ENCODE measurements at regions not wholly inside any gene's neighbourhood (a gene's known extent, or its start where the extent isn't known, plus 50 kb on each side); places are given as distances from the start of the nearest gene placed in this dataset.

GRCh38 chr11:76724171-76724768 is 53.7 kb upstream of the LRRC32 start:
- Histone ChIP-seq H3K4me2 (ENCODE audit: low read depth, low read length) (no peak overlapping the region), H2AFZ (ENCODE audit: low read length) (no peak overlapping the region), H3K36me3 (replicated peaks; ENCODE audit: insufficient read depth, low read length) (no peaks in the 10 kb centered on the region), H4K20me1 (ENCODE audit: insufficient read depth, low read length) (no peaks in the 10 kb centered on the region), H3K9ac (ENCODE audit: low read length) (no peak overlapping the region), H3K4me1 (ENCODE audit: low read length) (no peaks in the 10 kb centered on the region), H3K9me3 (replicated peaks; ENCODE audit: insufficient read depth, low read length) (no peaks in the 10 kb centered on the region), H3K4me3 (ENCODE audit: low read length) (no peak overlapping the region), H3K79me2 (ENCODE audit: low read length) (no peaks in the 10 kb centered on the region), H3F3A (ENCODE audit: insufficient read depth, low read length) (no peaks in the 10 kb centered on the region), H3K27ac (ENCODE audit: low read length) (no peak overlapping the region), H3K9me2 (replicated peaks; ENCODE audit: insufficient read depth, low read length) (no peaks in the 10 kb centered on the region), H3K27me3 (replicated peaks; ENCODE audit: insufficient read depth, low read length) (peaks cover 12% of the 10 kb centered on the region; the same call in 1 of the 2 replicates)
- no peak for TF ChIP-seq EZH2 (optimal IDR thresholded peaks at IDR 0.05; ENCODE audit: low read depth, low read length)
- no peak for TF ChIP-seq CTCF (IDR thresholded peaks at IDR 0.05; ENCODE audit: low read length)
- TF ChIP-seq EZH2phosphoT487 (IDR thresholded peaks at IDR 0.05; ENCODE audit: low read length), result no peak
- no peak for DNase-seq

- H4K20me1 ChIP-seq (ENCODE audit: insufficient read depth, low read length), result no peaks in the 10 kb centered on the region
- H3K27me3 ChIP-seq (replicated peaks; ENCODE audit: insufficient read depth, low read length), result 0 out of 2 replicates have a peak, but pooled peaks cover 5% of the 10 kb centered on the region
Measured at GRCh38 chr11:76728227-76728626, 54.9 kb upstream of the TSKU start.

GRCh38 chr11:76728778-76729177 is 54.4 kb upstream of the TSKU start:
- no peak overlapping the region for H2AFZ ChIP-seq (ENCODE audit: low read length)
- TF ChIP-seq EZH2phosphoT487 (IDR thresholded peaks at IDR 0.05; ENCODE audit: low read length) (no peak), EZH2 (optimal IDR thresholded peaks at IDR 0.05; ENCODE audit: low read depth, low read length) (no peak), CTCF (IDR thresholded peaks at IDR 0.05; ENCODE audit: low read length) (no peak)
- H3K27me3 ChIP-seq (replicated peaks; ENCODE audit: insufficient read depth, low read length), result no peaks in the 10 kb centered on the region

More at GRCh38 chr11:76728227-76728626, 54.9 kb upstream of the TSKU start:
- Histone ChIP-seq H3K4me3 (ENCODE audit: low read length) (no peak overlapping the region), H2AFZ (ENCODE audit: low read length) (no peak overlapping the region), H3K4me2 (ENCODE audit: low read depth, low read length) (no peak overlapping the region), H3K79me2 (ENCODE audit: low read length) (no peaks in the 10 kb centered on the region), H3K9me2 (replicated peaks; ENCODE audit: insufficient read depth, low read length) (no peaks in the 10 kb centered on the region), H3K9ac (ENCODE audit: low read length) (no peak overlapping the region), H3K9me3 (replicated peaks; ENCODE audit: insufficient read depth, low read length) (no peaks in the 10 kb centered on the region), H3K27ac (ENCODE audit: low read length) (no peak overlapping the region), H3K36me3 (replicated peaks; ENCODE audit: insufficient read depth, low read length) (no peaks in the 10 kb centered on the region), H3K4me1 (ENCODE audit: low read length) (no peaks in the 10 kb centered on the region), H3F3A (ENCODE audit: insufficient read depth, low read length) (no peaks in the 10 kb centered on the region)
- TF ChIP-seq CTCF (IDR thresholded peaks at IDR 0.05; ENCODE audit: low read length) (no peak), EZH2phosphoT487 (IDR thresholded peaks at IDR 0.05; ENCODE audit: low read length) (no peak), EZH2 (optimal IDR thresholded peaks at IDR 0.05; ENCODE audit: low read depth, low read length) (no peak)
- DNase-seq, result no peak

More at GRCh38 chr11:76728778-76729177, 54.4 kb upstream of the TSKU start:
- no peak for DNase-seq
- H4K20me1 ChIP-seq (ENCODE audit: insufficient read depth, low read length), result no peaks in the 10 kb centered on the region
- no peaks in the 10 kb centered on the region for H3K9me2 ChIP-seq (replicated peaks; ENCODE audit: insufficient read depth, low read length)
- H3F3A ChIP-seq (ENCODE audit: insufficient read depth, low read length), result no peaks in the 10 kb centered on the region
- no peaks in the 10 kb centered on the region for H3K79me2 ChIP-seq (ENCODE audit: low read length)
- no peaks in the 10 kb centered on the region for H3K9me3 ChIP-seq (replicated peaks; ENCODE audit: insufficient read depth, low read length)
- no peak overlapping the region for H3K4me3 ChIP-seq (ENCODE audit: low read length)
- no peaks in the 10 kb centered on the region for H3K36me3 ChIP-seq (replicated peaks; ENCODE audit: insufficient read depth, low read length)
- no peaks in the 10 kb centered on the region for H3K4me1 ChIP-seq (ENCODE audit: low read length)
- H3K27ac ChIP-seq (ENCODE audit: low read length), result no peak overlapping the region
- no peak overlapping the region for H3K4me2 ChIP-seq (ENCODE audit: low read depth, low read length)
- no peak overlapping the region for H3K9ac ChIP-seq (ENCODE audit: low read length)

All from MM.1S (cell line).